Right lobe of liver (tissue), 6 donors: ENCODE measurements at regions not wholly inside any gene's neighbourhood (a gene's known extent, or its start where the extent isn't known, plus 50 kb on each side); places are given as distances from the start of the nearest gene placed in this dataset.

Experiments used
- ATAC-seq, 4 donors: fragments of 200-7000 bp; cut with Tn5 transposase; one replicate each; pipeline ENCODE4 v1.9.1; 2020; ENCODE audit warnings: mild to moderate bottlenecking in 4 of 4, moderate library complexity in 4 of 4
- DNase-seq, 3 donors: peaks; one replicate each; pipeline ENCODE4 v3.0.0-alpha.2; 2020
- H3K27ac ChIP-seq, 3 donors: fragments of 200-600 bp; one replicate each; pipeline ENCODE4 v1.8.0; 2022
- H3K27me3 ChIP-seq, 2 donors: fragments of 200-600 bp; one replicate each; pipeline ENCODE4 v1.8.0; 2022
- H3K36me3 ChIP-seq, 4 donors: fragments of 200-600 bp; sonication (generic) in 1 of 4; one replicate each; pipeline versions ENCODE4 v1.5.1 to v1.8.0; 2017 to 2022; ENCODE audit warnings: control low read depth in 1 of 4
- H3K4me1 ChIP-seq, 4 donors: fragments of 200-600 bp; sonication (generic) in 1 of 4; one replicate each; pipeline versions ENCODE4 v1.5.1 to v1.8.0; 2017 to 2022; ENCODE audit warnings: control low read depth in 1 of 4
- H3K4me3 ChIP-seq, 3 donors: fragments of 200-600 bp; one replicate each; pipeline ENCODE4 v1.8.0; 2022
- H3K9me3 ChIP-seq, 4 donors: fragments of 200-600 bp; sonication (generic) in 1 of 4; one replicate each; pipeline versions ENCODE4 v1.5.1 to v1.8.0; 2017 to 2022; ENCODE audit warnings: control low read depth in 1 of 4
- POLR2A ChIP-seq: fragments of 450-650 bp; IDR thresholded peaks from one replicate; pipeline ENCODE4 v1.6.1; 2017; ENCODE audit warnings: antibody characterized with exemption, mild to moderate bottlenecking
- WGBS: methylation state at CpG from one replicate; pipeline ENCODE4 v1.1.6; 2018; ENCODE audit warnings: low coverage, low lambda C conversion rate; ENCODE audit not compliant: insufficient coverage; ENCODE audit errors: missing lambda C conversion rate; 5-methylcytosine and 5-hydroxymethylcytosine counted together
- intact Hi-C, 2 donors: fragments of 100-400 bp; cut with DNase I; formaldehyde crosslinking; loops; one replicate each; pipeline versions ENCODE4 v1.11.2 to v1.14.1; 2022
- TF ChIP-seq, protein P1 (sequence below), 4 donors: fragments of 200-600 bp in 3 of 4; fragments of 450-650 bp in 1 of 4; IDR thresholded peaks; one replicate each; pipeline versions ENCODE4 v1.5.1 to v1.8.0; 2016 to 2022; ENCODE audit warnings: antibody characterized with exemption in 4 of 4, mild to moderate bottlenecking in 2 of 4
- donor health status: DM: no; HTN: yes; CAD: no.
- donor health status: DM: no; HTN: no; CAD: no.
- donor health status: DM: no; HTN: no; CAD: no.
- donor health status: DM: no; HTN: yes; CAD: no.
- donor health status: DM: no; HTN: yes; CAD: no.

DNA sequence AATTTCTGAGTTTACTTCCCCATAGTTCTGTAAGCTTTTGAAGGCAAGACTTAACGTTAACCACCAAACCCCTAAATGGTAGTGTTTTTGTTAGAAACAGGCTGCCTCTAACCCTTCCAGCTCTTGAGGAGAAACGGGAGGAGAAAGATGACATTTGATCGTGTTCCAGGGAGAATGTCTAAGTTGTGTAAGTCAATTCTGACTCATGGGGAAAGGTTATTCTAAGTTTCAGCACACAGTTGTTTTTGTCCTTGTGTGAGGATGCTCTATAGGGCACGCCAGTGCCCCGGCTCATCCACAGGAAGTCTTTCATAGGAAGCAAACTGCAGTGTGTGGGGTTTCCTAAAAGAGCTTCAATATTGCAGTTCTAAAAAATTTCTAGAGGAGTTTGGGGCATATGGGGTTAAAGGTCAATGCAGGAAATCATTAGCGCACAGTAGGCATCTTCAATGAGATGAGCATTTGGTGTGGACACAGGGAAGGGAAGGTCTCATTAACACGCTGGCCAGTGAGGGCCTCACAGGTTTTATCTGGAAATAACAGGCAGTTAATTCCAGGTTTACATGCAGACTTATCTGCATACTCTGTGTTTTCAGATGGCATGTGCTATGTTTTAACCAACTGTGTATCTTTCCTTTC is 638.2 kb upstream of the IGFBP3 start:
- no peaks in the 10 kb centered on the region for H3K36me3 ChIP-seq
- DNase-seq (no peak), ATAC-seq (no peak)
- H3K27me3 ChIP-seq, result no peaks in the 10 kb centered on the region
- no peak overlapping the region for H3K4me3 ChIP-seq
- intact Hi-C loops, result no loop called here
- WGBS, result 80% methylated on average over 6 of the region's 7 CpGs
- H3K27ac ChIP-seq, result no peak overlapping the region
- H3K4me1 ChIP-seq, result no peaks in the 10 kb centered on the region
- no peak for TF ChIP-seq POLR2A
- TF ChIP-seq, protein P1, sequence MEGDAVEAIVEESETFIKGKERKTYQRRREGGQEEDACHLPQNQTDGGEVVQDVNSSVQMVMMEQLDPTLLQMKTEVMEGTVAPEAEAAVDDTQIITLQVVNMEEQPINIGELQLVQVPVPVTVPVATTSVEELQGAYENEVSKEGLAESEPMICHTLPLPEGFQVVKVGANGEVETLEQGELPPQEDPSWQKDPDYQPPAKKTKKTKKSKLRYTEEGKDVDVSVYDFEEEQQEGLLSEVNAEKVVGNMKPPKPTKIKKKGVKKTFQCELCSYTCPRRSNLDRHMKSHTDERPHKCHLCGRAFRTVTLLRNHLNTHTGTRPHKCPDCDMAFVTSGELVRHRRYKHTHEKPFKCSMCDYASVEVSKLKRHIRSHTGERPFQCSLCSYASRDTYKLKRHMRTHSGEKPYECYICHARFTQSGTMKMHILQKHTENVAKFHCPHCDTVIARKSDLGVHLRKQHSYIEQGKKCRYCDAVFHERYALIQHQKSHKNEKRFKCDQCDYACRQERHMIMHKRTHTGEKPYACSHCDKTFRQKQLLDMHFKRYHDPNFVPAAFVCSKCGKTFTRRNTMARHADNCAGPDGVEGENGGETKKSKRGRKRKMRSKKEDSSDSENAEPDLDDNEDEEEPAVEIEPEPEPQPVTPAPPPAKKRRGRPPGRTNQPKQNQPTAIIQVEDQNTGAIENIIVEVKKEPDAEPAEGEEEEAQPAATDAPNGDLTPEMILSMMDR (IDR thresholded peaks at IDR 0.05), result no peak
- no peaks in the 10 kb centered on the region for H3K9me3 ChIP-seq

DNA sequence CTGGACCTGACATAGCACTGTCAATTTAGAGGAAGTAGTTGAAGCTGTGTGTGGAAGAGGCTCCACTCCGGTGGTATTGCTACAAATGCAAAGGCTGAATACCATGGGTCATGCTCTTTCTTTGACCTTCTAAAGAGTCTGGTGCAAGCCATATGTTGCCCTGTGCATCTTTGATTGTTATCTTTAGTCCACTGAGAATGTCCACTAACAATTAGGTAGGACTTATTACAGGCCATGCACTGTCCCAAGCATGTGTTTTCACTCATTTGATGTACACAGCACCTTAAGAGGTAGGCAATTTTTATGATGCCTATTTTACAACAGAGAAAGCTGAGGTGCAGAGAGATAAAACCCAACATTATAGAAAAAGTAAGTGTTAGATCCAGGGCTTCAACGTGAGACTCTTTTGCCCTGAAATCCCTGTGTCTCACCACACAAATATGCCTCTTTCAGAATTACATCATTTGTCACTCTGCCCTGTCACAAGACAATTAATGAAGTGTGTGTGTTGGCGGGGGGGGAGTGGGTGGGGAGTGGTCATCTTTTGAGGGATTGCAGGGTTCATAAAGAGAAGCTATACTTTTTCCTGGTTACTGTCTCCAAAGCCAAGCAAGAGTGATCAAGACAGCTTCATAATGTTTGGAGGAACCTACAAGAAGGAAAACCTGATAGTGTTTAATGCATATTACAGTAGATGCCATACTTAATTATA is 637.6 kb upstream of the IGFBP3 start:
- Histone ChIP-seq H3K27me3 (no peaks in the 10 kb centered on the region), H3K36me3 (no peaks in the 10 kb centered on the region), H3K9me3 (no peaks in the 10 kb centered on the region), H3K4me3 (no peak overlapping the region), H3K27ac (no peak overlapping the region), H3K4me1 (no peaks in the 10 kb centered on the region)
- peak in 1 of 4 donors; percentile 25 for ATAC-seq
- TF ChIP-seq, protein P1 (IDR thresholded peaks at IDR 0.05), result no peak
- TF ChIP-seq POLR2A, result no peak
- DNase-seq, result no peak
- intact Hi-C loops, result no loop called here
- 56% methylated on average over 1 of the region's 3 CpGs for WGBS

DNA sequence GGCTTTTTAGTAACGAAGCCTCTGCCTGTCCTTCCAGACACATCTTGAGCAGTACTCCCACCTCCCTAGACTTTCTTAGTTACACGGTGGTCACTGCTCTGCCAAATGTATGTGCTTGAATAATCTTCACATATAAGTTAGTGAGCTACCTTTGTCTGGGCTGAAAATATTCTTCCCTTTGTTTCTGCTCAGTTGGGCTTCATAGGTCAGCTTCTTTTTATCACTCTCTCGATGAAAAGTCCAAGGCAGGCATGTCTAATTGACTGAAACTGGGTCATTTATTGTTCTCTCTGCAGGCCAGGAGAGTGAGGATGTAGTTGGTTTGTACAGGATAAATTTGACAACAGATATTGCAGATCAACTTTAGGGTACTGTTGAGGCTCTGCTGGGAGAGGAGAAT is 636.7 kb upstream of the IGFBP3 start:
- no peaks in the 10 kb centered on the region for H3K9me3 ChIP-seq
- H3K4me3 ChIP-seq, result no peak overlapping the region
- no peak overlapping the region for H3K27ac ChIP-seq
- intact Hi-C loops, result no loop called here
- DNase-seq, result no peak
- no peaks in the 10 kb centered on the region for H3K4me1 ChIP-seq
- no peaks in the 10 kb centered on the region for H3K36me3 ChIP-seq
- ATAC-seq, result no peak
- WGBS, result 57% methylated on average over 3 of the region's 3 CpGs
- TF ChIP-seq POLR2A, result no peak
- TF ChIP-seq, protein P1 (IDR thresholded peaks at IDR 0.05), result no peak
- H3K27me3 ChIP-seq, result no peaks in the 10 kb centered on the region

DNA sequence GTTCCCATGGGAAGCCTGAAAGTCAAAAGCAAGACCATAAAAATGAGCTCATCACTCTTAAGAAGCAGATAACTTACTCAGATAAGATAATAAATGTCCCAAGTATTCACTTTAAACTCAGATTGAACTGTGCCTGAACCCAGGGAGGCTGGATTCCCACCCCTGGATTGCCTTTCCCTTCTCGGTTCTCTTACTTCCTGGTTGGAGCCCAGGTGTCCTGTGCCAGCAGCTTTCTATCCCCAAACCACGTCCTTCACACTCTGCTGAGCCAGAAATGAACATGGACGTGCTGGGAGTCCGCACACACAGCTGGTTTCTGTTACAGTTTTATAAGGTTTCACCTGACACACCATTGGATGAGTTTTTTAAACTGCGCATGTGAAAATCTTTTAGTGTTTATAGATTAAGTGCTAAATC is 636.2 kb upstream of the IGFBP3 start:
- Histone ChIP-seq H3K27ac (no peak overlapping the region), H3K4me3 (no peak overlapping the region), H3K4me1 (no peaks in the 10 kb centered on the region), H3K9me3 (no peaks in the 10 kb centered on the region), H3K27me3 (no peaks in the 10 kb centered on the region), H3K36me3 (no peaks in the 10 kb centered on the region)
- DNase-seq (no peak), ATAC-seq (no peak)
- TF ChIP-seq, protein P1 (IDR thresholded peaks at IDR 0.05), result no peak
- no peak for TF ChIP-seq POLR2A
- intact Hi-C loops, result no loop called here
- 66% methylated on average over 5 of the region's 5 CpGs for WGBS
